ENCODE measurements at regions not wholly inside any gene's neighbourhood (a gene's known extent, or its start where the extent isn't known, plus 50 kb on each side); places are given as distances from the start of the nearest gene placed in this dataset.

GRCh38 chr5:124860291-124860655 lies 113.8 kb upstream of the ZNF608 start:
- H3K4me3 ChIP-seq (ENCODE audit: low read depth, low read length): no peak overlapping the region
- no peak for DNase-seq (ENCODE audit: low read depth)
- no peak for TF ChIP-seq CTCF (IDR thresholded peaks at IDR 0.05; ENCODE audit: control insufficient read depth, extremely low read depth, insufficient read depth)

DNA sequence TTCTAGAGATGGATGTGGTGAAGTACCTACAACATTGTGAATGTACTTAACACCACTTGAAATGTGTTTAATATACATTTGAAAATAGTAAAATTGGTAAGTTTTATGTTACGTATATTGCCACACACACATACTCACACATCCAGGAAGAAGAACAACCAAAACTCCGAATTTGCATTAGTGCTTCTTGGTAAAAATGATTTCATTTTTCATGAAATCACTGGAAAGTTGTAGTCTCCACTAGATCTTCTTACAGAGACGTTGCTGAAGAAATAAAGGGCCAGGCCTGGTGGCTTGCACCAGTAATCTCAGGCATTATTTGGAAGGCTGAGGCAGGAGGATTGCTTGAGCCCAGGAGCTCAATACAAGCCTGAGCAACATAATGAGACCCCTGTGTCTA lies 118.6 kb upstream of the ZNF608 start:
- no peak for DNase-seq (ENCODE audit: low read depth)
- TF ChIP-seq CTCF (IDR thresholded peaks at IDR 0.05; ENCODE audit: control insufficient read depth, extremely low read depth, insufficient read depth): no peak
- H3K4me3 ChIP-seq (ENCODE audit: low read depth, low read length): no peak overlapping the region

DNA sequence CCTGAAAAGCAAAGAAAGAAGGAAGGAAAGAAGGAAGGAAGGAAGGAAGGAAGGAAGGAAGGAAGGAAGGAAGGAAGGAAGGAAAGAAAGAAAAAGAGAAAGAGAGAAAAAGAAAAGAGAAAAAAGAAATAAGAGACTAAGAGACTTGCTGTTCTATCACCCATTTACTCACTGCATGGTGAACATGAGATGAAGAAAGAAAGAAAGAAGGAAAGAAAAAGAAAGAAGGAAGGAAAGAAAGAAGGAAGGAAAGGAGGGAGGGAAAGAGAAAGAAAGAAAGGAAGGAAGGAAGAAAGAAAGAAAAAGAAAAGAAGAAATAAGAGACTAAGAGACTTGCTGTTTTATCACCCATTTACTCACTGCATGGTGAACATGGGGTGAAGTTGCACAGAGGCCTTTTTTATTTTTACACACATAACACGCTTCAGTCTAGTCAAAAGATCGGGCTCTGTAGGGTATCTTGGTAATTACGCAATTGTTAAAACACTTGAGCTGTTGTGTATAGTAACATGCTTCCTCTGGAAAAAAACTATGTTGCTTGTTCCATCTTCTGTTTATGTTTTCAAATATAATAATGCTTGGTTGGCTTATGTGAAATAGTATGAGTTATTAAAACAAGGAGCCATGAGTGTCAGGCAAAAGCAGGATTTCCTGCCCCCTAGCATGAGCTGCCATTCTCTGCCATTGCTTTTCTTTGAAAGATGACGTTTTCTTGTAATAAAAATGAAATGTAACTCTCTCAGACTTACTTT lies 119.3 kb upstream of the ZNF608 start:
- no peak overlapping the region for H3K4me3 ChIP-seq (ENCODE audit: low read depth, low read length)
- no peak for DNase-seq (ENCODE audit: low read depth)
- no peak for TF ChIP-seq CTCF (IDR thresholded peaks at IDR 0.05; ENCODE audit: control insufficient read depth, extremely low read depth, insufficient read depth)

DNA sequence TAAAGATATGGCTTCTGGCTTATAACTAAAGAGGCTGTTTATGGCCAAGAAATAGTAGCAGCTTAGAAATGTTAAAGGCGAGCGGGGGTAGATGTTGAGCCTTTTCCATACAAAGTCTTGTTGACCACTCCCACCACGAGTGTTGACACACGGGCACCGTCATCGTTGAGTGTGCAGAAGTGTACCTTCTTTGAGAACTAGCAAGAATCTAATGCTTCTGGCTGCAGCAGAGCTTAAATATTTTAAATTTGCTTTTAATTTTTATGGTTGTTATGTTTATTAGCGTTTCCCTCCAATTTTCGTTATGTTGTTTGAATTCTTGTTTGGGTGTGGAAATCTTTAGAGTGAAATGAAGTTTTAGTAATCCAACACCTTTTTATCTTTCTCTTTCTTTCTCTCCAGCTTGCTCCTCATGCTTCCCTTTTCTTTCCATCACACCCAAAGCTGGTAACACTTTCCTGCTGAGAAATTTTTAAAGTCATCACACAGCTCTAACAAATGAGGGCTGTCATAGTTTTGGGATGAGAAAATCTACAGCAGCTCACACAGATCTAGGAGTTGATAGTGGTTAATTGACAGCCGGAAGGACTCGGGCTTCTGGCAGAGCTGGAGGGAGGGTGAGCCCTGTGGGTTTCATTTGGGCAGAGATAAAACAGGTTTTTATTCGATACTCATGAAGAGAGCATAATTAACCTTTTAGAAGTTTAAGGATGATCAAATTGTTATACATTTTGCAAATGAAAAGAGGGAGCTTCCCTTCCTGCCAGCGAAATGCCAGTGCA lies 120.1 kb upstream of the ZNF608 start:
- no peak for TF ChIP-seq CTCF (IDR thresholded peaks at IDR 0.05; ENCODE audit: control insufficient read depth, extremely low read depth, insufficient read depth)

GRCh38 chr5:124867137-124867704 lies 120.8 kb upstream of the ZNF608 start:
- H3K4me3 ChIP-seq (ENCODE audit: low read depth, low read length): no peak overlapping the region
- TF ChIP-seq CTCF (IDR thresholded peaks at IDR 0.05; ENCODE audit: control insufficient read depth, extremely low read depth, insufficient read depth): no peak
- DNase-seq (ENCODE audit: low read depth): no peak

More for the DNA sequence above, 120.1 kb upstream of the ZNF608 start:
- H3K4me3 ChIP-seq (ENCODE audit: low read depth, low read length): no peak overlapping the region
- no peak for DNase-seq (ENCODE audit: low read depth)

- no peak for DNase-seq (ENCODE audit: low read depth)
- H3K4me3 ChIP-seq (ENCODE audit: low read depth, low read length): no peak overlapping the region
- no peak for TF ChIP-seq CTCF (IDR thresholded peaks at IDR 0.05; ENCODE audit: control insufficient read depth, extremely low read depth, insufficient read depth)
Measured at GRCh38 chr5:124868676-124869075, 122.2 kb upstream of the ZNF608 start.

Measured in LNCaP clone FGC (cell line).